ENCODE measurements at regions not wholly inside any gene's neighbourhood (a gene's known extent, or its start where the extent isn't known, plus 50 kb on each side); places are given as distances from the start of the nearest gene placed in this dataset.

- TF ChIP-seq, protein P1, sequence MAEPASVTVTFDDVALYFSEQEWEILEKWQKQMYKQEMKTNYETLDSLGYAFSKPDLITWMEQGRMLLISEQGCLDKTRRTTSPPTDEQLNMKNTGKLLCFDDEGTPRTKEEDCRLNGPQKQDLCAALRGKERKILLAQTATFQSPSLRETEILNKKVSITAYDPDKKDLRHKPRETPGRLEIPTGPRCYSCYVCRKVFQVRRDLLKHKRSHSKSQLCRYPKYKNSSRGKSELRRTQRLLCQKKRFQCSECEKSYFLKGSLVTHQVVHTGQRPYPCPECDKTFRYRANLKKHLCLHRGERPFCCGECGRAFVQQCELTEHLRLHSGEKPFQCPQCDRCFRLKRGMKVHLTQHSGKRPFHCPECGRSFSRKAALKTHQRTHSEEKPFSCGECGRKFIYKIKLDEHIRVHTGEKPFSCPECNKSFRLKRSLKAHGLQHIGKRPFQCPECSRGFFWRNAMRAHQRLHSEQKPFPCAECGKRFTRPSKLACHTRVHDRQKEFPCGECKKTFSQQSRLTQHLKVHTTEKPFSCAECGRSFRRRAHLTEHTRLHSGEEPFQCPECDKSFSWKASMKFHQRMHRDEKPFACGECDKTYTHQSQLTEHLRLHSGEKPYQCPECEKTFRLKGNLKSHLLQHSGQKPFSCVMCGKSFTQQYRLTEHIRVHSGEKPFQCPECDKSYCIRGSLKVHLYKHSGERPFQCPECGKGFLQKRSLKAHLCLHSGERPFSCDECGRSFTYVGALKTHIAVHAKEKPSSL (CRISPR knock-in tag; conservative IDR thresholded peaks at IDR 0.05): no peak
- TF ChIP-seq FOXJ3 (CRISPR knock-in tag; IDR thresholded peaks at IDR 0.05; ENCODE audit: borderline replicate concordance) (no peak), SMAD4 (CRISPR knock-in tag; IDR thresholded peaks at IDR 0.05) (no peak), SP1 (CRISPR knock-in tag; conservative IDR thresholded peaks at IDR 0.05) (no peak), HMGXB4 (CRISPR knock-in tag; IDR thresholded peaks at IDR 0.05) (no peak), ZNF138 (CRISPR knock-in tag; conservative IDR thresholded peaks at IDR 0.05) (no peak), KAT7 (CRISPR knock-in tag; IDR thresholded peaks at IDR 0.05; ENCODE audit: borderline replicate concordance) (no peak), ZMAT4 (CRISPR knock-in tag; IDR thresholded peaks at IDR 0.05) (no peak), ZBTB21 (CRISPR knock-in tag; IDR thresholded peaks at IDR 0.05; ENCODE audit: borderline replicate concordance) (no peak), ZNF416 (CRISPR knock-in tag; IDR thresholded peaks at IDR 0.05) (no peak)
- TF ChIP-seq, protein P2, sequence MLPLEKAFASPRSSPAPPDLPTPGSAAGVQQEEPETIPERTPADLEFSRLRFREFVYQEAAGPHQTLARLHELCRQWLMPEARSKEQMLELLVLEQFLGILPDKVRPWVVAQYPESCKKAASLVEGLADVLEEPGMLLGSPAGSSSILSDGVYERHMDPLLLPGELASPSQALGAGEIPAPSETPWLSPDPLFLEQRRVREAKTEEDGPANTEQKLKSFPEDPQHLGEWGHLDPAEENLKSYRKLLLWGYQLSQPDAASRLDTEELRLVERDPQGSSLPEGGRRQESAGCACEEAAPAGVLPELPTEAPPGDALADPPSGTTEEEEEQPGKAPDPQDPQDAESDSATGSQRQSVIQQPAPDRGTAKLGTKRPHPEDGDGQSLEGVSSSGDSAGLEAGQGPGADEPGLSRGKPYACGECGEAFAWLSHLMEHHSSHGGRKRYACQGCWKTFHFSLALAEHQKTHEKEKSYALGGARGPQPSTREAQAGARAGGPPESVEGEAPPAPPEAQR (CRISPR knock-in tag; IDR thresholded peaks at IDR 0.05): no peak
These were observed 127.1 kb upstream of the HS3ST3A1 start (continued) for GRCh38 chr17:13728781-13729180.

DNA sequence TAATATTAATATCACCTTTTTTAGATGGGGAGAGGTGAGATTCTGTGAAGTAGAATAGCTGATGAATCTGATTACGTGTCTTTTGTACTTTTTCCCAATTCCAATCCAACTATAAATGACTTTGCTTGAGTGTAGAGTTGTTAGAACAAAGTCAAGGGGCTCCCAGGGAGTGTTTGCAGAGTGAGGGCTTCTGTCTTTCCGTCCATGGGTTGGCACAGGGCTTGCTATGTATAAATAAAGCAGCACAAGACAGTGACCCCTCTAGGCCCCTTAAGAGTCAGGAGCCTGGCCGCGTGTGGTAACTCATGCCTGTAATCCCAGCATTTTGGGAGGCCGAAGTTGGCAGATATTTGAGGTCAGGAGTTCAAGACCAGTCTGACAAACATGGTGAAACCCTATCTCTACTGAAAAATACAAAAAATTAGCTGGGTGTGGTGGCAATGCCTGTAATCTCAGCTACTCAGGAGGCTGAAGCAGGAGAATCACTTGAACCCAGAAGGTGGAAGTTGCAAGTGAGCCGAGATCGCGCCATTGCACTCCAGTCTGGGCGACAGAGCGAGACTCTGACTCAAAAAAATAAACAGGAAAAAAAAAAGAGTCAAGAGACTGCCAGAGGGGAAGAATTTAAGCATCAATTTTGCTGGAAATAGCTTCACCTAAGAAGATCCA, 127.9 kb upstream of the HS3ST3A1 start:
- ATAC-seq (no peak), DNase-seq (ENCODE audit: low spot score) (no peak)
- POLR2A ChIA-PET: no interaction called here
- TF ChIP-seq FOXK1 (CRISPR knock-in tag; IDR thresholded peaks at IDR 0.05) (no peak), ZMAT4 (CRISPR knock-in tag; IDR thresholded peaks at IDR 0.05) (no peak), JUN (CRISPR knock-in tag; IDR thresholded peaks at IDR 0.05) (no peak)
- Mint-ChIP-seq H3K4me1 (no peaks in the 10 kb centered on the region), H3K36me3 (peaks cover 27% of the 10 kb centered on the region), H3K9me3 (peaks cover 52% of the 10 kb centered on the region), H3K27me3 (ENCODE audit: low read depth) (no peaks in the 10 kb centered on the region; the same call in none of the 2 replicates), H3K27ac (no peak overlapping the region), H3K4me3 (no peak overlapping the region)
- CTCF ChIA-PET: no interaction called here

- DNase-seq (ENCODE audit: low spot score) (no peak), ATAC-seq (no peak)
- H3K27me3 Mint-ChIP-seq (ENCODE audit: low read depth): no peaks in the 10 kb centered on the region; the same call in none of the 2 replicates
- H3K36me3 Mint-ChIP-seq: peaks cover 19% of the 10 kb centered on the region
- no peak overlapping the region for H3K4me3 Mint-ChIP-seq
- H3K4me1 Mint-ChIP-seq: no peaks in the 10 kb centered on the region
- POLR2A ChIA-PET: no interaction called here
- no peak overlapping the region for H3K27ac Mint-ChIP-seq
- CTCF ChIA-PET: interaction anchor here (1.0 to 1.3 kb wide), 3 partner anchors 15 to 563 kb away, joined by 3 to 5 read pairs (median 3); no protein-coding TSS in a partner anchor
- H3K9me3 Mint-ChIP-seq: peaks cover 34% of the 10 kb centered on the region
- TF ChIP-seq, protein P3, sequence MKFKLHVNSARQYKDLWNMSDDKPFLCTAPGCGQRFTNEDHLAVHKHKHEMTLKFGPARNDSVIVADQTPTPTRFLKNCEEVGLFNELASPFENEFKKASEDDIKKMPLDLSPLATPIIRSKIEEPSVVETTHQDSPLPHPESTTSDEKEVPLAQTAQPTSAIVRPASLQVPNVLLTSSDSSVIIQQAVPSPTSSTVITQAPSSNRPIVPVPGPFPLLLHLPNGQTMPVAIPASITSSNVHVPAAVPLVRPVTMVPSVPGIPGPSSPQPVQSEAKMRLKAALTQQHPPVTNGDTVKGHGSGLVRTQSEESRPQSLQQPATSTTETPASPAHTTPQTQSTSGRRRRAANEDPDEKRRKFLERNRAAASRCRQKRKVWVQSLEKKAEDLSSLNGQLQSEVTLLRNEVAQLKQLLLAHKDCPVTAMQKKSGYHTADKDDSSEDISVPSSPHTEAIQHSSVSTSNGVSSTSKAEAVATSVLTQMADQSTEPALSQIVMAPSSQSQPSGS (CRISPR knock-in tag; IDR thresholded peaks at IDR 0.05; ENCODE audit: borderline replicate concordance, low read depth): no peak
- no peak for TF ChIP-seq NFYB (CRISPR knock-in tag; conservative IDR thresholded peaks at IDR 0.05; ENCODE audit: low read depth)
- TF ChIP-seq, protein P4, sequence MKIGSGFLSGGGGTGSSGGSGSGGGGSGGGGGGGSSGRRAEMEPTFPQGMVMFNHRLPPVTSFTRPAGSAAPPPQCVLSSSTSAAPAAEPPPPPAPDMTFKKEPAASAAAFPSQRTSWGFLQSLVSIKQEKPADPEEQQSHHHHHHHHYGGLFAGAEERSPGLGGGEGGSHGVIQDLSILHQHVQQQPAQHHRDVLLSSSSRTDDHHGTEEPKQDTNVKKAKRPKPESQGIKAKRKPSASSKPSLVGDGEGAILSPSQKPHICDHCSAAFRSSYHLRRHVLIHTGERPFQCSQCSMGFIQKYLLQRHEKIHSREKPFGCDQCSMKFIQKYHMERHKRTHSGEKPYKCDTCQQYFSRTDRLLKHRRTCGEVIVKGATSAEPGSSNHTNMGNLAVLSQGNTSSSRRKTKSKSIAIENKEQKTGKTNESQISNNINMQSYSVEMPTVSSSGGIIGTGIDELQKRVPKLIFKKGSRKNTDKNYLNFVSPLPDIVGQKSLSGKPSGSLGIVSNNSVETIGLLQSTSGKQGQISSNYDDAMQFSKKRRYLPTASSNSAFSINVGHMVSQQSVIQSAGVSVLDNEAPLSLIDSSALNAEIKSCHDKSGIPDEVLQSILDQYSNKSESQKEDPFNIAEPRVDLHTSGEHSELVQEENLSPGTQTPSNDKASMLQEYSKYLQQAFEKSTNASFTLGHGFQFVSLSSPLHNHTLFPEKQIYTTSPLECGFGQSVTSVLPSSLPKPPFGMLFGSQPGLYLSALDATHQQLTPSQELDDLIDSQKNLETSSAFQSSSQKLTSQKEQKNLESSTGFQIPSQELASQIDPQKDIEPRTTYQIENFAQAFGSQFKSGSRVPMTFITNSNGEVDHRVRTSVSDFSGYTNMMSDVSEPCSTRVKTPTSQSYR (CRISPR knock-in tag; IDR thresholded peaks at IDR 0.05): no peak
- no peak for TF ChIP-seq GTF2I (CRISPR knock-in tag; conservative IDR thresholded peaks at IDR 0.05)
- TF ChIP-seq, protein P1 (CRISPR knock-in tag; conservative IDR thresholded peaks at IDR 0.05): no peak
- TF ChIP-seq ERG (CRISPR knock-in tag; IDR thresholded peaks at IDR 0.05): no peak
These were observed 133.2 kb upstream of the HS3ST3A1 start for GRCh38 chr17:13734880-13735279.

All from WTC11 (cell line).